ENCODE measurements at regions not wholly inside any gene's neighbourhood (a gene's known extent, or its start where the extent isn't known, plus 50 kb on each side); places are given as distances from the start of the nearest gene placed in this dataset.
A peak's percentile ranks its signal among the peaks of the same experiment; 100 is the strongest.

DNA sequence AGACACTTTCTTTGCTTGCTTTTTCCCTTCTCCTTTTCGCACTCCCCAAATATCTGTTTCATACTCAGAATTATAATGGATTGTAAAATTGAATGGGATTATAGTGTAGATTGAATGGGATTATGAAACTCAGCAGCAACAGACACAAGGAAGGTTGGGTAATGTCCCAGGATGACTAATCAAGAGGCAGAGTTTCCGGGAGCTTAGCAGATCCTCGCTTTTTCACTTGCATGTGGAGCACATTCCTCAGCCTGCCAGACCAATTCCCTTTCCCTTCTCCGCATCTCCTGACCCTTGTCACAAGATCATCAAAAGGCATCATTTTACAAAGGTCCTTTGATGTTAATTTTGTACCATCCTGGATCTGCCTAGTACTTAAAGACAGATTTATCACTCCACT is 55.1 kb upstream of the SLC1A1 start:
- no peak for DNase-seq (ENCODE audit: low read depth, low spot score)

DNA sequence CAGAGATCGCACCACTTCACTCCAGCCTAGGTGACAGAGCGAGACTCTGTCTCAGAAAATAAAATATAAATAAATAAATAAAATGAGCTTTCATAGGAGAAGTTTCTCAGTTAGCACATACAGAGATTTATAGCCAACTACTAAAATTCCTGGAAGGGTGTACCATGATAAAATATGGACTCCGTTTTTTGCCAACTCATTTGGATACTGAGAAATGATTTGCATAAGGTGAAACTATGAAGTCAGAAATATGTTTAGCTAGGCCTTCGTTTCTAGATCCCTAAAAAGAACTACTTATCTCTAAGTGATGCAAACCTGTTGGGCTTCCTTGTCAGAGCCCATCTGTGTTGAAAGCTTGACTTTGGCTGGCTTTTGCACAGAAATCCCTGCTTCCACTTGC is 56.9 kb upstream of the SLC1A1 start:
- no peak for DNase-seq (ENCODE audit: low read depth, low spot score)

DNA sequence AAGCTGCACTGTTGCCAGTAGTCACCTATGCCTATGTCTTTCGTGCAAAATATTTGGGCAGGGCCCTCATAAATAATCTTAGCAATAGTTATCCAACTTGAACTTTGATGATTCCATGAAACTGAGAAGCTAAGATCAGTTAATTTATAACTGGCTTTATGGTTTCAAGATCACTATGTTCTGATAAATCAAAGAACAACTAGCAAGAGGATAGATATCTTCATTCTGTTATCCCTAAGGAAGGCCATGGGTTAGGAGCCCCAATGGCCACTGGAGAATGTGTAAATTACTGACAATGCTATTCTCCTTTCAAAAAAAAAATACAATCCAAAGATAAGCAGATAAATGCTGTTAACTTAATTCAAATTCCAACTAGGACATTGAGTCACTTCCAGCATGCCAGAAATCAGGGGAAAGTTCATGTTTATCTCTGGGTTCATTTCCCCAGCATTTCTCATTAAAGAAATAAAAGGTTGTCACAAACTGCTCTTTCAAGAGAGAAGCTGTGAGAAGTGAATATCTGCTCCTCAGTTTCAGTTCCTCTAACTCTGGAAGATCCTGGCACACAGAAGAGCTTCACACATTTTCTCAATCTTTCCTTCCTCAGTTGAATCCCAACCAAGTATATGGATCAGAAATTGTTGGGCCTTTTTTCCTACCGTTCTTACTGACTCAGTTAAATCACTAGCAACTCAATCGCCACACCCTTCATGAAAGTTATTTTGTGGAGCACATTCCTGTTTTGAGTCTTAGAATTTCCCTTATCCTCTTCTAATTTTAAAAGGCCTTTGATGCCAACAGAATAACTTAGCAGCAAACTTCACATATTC is 59.6 kb upstream of the SLC1A1 start:
- peak; percentile 62 for DNase-seq (ENCODE audit: low read depth, low spot score)

DNA sequence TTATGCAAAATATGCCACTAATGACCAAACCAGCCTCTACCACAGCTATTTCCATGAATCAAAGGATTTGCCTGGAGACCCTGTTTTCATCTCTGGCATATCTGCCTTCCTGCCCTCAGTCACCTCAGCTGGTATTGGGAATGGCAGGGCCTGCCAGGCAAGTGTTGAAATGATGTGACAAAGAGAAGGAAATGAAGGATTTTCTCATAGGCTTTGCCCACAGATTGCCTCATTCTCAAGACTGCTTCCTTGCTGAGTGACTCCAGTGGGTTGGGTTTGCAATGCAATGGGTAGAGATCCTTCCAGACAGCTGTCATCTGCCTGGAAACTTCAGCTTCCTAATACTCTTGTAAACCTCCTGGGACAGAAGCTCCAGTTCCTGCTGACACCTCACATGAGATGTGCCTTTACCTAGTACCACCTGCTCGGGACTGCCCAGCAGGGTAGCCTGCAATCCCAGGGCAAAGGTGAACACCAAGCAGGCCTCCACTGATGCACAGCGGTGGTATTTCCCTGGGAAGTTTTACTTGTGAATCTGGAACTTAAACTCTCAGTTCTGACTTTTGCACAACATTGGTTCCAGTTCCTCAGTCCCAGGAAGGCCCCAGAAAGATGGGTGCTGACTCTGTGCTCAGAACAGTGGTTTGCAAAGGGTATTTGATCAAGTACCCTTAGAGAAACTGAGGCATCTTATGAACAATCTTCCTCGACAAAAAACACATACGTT is 64.8 kb upstream of the SLC1A1 start:
- no peak for DNase-seq (ENCODE audit: low read depth, low spot score)

DNA sequence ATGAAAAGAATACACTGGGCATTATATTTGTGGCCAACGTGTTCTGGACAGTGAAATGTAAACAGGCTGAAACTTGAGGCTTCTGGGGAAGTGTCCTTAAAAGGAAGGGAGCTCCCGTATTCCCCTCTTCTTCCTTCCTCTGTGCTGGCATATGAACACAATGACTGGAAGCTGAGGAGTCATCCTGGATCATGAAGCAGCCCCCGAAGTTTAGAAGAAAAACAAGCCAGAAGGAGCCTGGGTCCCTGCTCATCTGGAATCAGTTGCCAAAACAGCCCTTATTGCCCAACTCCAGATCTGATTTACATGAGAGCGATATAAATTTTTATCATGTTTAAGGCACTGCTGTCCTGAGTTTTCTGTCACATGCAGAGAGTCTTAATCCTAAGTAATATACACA is 65.4 kb upstream of the SLC1A1 start:
- DNase-seq (ENCODE audit: low read depth, low spot score): peak; percentile 72

DNA sequence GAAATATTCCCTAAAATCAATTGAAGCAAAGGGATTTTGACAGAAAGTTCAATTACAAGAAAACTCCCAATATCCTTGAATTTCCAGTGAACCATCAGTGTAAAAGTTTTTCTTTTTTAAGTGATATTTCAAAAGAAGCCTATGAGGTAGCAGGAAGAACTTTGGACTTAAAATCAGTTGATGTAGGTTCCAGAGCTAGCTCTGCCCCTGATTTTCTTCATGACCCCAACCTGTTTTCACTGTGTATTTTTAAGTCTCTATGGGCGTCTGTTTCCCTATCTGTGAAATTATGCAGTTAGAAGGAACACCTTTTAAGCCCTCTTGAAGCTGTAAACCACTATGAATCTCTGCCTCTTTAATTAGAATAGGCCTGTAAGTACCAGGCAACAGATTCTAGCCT is 66.2 kb upstream of the SLC1A1 start:
- DNase-seq (ENCODE audit: low read depth, low spot score): no peak

DNA sequence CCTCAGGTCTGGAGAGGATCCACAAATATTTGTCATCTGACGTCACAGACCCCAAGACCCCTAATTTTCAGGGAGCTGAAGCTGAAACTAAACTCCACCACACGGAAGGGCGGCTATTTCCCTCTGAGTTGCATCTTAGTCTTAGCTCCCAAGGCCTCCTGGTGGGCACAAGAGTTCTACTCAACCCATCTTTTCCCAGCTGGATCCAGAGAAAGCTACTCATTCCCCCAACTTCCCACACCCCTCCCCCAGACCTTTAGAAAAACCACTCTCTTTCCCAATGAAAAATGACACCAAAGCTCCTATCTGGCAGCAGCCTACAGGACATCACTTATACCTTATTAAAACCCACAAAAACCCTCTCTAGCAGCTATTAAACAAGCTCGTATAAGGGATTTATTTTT is 67.1 kb upstream of the SLC1A1 start:
- no peak for DNase-seq (ENCODE audit: low read depth, low spot score)

DNA sequence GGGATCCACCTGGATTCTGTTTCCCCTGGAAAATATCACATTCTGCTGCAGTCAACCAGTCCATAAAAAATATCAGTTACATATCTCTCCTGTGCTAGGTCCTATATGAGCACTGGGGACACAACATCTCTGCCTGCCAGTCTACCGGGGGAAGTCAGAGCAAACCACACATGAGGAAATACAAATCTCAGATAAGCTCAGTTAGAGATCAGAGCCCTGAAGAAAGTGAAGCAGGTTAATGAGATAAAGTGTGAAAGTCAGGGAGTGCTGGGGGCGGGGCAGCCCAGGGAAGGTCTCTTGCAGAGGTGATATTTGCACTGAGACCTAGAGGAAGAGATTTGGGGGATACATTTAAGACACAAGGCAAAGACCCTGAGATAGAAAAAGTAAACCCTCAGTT is 67.8 kb upstream of the SLC1A1 start:
- no peak for DNase-seq (ENCODE audit: low read depth, low spot score)

DNA sequence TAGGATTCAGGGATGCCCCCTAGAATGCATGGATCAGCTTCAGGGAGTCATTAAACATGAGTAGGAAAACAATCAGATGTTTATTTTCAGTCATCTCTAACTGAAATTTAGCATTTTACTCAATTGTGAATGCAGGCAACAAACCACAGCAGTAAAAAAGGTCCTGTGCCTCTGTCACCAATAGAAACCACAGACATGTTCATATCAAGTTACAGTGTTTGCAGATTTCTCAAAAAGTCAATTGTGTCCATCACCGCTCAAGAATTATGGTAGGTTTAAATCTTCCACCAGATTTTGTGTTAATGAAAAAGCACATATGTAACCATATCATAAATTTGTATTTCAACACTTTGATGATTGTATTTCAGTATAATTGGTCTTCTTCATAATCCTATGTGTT is 68.4 kb upstream of the SLC1A1 start:
- no peak for DNase-seq (ENCODE audit: low read depth, low spot score)

DNA sequence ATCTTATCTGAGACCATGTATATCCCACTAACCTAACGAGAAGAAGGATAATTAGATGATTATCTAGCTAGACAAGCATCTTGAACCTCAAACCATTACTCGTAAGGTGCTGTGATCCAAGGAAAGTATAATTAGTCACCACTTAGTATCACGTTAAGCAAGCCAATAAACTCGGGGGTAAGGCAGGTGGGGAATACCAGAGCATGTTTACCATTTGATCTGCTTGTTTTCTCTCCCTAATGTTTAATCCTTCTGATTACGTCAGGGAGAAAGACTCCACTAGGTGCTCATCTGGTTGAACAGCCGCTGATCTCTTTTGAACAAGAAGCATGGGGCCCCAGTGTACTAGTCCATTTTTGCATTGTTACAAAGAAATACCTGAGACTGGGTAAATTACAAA is 69.9 kb upstream of the SLC1A1 start:
- no peak for DNase-seq (ENCODE audit: low read depth, low spot score)

DNA sequence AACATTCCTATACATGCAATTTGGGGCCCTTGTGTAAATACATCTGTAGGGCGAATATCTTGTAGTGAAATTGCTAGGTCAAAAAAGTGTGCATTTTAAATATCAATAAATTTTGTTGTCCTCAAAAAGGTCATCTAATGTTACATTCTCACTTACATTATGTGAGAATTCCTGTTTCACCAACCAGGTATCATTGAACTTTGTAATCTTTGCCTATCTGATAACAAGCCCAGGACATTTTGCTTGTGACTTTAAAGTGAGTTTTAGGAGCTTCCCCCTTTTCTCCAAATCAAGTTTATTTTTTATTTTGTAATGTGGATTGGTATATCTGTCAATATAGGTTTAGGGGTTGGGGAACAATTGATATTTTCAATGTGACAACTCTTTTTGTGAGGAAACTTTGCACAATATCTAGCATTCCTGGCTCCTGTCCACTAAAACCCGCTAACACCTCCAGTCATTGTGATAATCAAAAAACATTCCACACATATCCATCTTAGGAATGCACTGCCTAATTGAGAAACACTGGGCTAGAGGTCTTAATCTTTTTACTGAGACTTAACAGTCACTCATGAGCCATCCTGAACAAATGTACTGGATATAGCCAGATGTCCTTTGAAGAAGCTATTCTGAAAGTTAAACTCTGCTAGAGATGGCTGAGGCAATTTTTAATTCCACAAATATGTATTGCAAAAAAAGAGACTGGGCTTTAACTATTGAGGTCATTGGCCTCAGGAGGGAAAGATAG is 72.5 kb upstream of the SLC1A1 start:
- no peak for DNase-seq (ENCODE audit: low read depth, low spot score)

DNA sequence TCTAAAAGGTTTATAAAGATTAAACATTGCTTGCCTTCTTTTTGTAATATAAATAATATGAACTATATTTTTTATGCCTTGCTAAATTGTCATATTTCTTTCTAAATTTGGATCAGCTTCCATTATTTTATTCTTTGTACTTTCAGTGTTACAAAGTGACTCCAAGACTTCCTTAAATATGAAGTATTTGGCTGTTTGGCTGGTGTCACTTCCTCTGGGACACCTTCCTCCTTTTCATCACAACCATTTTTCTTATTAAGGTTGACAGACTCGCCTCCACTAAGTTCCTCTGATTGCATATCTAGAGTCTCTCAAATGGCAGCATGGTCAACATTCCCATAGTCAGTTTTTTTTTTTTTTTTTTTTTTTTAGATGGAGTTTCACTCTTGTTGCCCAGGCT is 73.8 kb upstream of the SLC1A1 start:
- no peak for DNase-seq (ENCODE audit: low read depth, low spot score)

DNA sequence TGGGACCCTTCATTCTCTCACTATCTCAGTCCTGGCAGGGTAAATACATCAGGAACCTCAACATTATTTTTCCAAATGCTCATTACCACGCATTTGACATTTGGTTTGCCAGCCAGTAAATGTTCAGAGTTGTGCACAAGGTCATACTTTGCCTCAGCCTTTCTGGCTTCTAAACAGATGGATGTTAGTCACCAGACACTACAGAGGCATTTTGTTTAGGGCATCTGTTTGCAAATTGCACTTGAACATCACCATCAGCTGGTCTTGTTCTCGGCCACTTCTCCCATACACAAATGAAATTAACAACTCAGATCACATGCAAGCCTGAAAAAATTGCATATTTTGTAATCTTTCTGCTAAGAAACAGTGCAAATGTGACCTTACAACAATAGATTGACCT is 75.0 kb upstream of the SLC1A1 start:
- no peak for DNase-seq (ENCODE audit: low read depth, low spot score)

DNA sequence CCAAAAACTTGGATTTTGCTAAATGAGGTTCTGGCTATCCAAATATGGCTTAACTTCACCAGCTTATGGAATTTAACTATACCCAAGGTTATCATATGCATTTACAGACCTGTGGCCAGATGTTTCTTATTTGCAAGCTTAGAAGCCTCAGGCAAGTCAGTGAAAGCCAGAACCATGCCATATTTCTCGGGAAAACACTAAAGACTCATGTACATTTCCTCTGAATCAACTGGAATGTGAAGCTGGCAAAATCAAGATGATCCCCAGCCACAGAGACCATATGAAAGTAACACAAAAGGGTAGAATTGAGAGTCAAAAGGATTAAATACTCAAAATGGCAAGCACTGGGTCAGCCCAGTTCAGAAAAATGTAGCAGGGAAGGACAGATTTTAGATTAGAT is 76.4 kb upstream of the SLC1A1 start:
- no peak for DNase-seq (ENCODE audit: low read depth, low spot score)

DNA sequence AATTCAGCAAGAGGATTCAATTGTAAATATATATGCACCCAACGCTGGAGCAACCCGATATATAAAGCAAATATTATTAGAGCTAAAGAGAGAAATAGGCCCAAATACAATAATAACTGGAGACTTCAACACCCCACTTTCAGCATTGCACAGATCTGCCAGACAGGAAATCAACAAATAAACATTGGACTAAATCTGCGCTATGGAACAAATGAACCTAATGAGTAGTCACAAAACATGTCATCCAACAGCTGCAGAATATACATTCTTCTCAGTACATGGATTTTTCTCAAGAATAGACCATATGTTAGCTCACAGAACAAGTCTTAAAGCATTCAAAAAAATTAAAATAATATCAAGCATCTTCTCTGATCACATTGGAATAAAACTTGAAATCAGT is 86.1 kb upstream of the SLC1A1 start:
- DNase-seq (ENCODE audit: low read depth, low spot score): no peak

DNA sequence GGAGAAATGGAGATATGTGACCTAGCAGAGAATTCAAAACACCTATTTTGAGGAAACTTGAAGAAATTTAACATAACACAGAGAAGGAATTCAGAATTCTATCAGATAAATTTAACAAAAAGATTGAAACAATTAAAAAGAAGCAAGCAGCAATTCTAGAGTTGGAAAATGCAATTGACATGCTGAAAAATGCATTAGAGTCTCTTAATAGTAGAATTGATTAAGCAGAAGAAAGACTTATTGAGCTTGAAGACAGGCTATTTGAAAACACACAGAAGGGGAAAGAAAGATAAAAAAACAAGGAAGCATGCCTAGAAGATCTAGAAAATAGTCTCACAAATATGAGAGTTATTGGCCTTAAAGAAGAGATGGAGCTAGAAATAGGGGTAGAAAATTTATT is 87.8 kb upstream of the SLC1A1 start:
- no peak for DNase-seq (ENCODE audit: low read depth, low spot score)

DNA sequence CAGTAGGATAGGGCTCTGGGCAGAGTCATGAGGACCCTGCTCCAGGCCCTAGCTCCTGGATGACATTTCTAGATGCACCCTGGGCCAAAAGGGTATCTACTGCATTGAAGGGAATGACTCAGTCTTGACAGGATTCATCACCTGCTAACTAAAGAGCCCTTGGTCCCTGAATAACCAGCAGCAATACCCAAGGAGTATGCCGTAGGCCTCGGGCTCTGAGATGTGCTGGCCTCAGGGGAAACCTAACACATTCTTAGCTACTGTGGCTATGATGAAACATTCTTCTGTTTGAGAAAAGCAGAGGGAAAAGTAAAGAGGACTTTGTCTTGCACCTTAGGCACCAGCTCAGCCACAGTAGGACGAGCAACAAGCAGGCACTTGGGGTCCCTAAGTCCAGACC is 89.5 kb upstream of the SLC1A1 start:
- DNase-seq (ENCODE audit: low read depth, low spot score): no peak

DNA sequence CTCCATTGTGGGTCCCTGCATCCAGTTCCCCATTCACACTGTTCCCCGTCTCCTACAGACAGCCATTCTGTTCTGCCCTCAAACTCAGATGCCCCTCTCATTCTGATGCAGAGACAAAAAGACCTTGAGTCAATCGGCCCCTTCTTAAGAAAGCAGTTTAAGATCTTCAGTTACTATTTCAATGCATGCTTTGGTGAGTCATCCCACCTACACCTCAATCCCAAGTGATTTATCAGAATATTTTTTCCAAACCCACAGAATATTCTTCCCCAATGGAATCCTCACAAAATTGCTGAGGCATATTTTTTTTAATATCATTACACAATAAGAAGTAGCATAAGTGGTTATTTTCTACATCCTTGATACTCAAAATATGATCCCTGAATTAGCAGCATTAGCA is 92.4 kb upstream of the SLC1A1 start:
- no peak for DNase-seq (ENCODE audit: low read depth, low spot score)

DNA sequence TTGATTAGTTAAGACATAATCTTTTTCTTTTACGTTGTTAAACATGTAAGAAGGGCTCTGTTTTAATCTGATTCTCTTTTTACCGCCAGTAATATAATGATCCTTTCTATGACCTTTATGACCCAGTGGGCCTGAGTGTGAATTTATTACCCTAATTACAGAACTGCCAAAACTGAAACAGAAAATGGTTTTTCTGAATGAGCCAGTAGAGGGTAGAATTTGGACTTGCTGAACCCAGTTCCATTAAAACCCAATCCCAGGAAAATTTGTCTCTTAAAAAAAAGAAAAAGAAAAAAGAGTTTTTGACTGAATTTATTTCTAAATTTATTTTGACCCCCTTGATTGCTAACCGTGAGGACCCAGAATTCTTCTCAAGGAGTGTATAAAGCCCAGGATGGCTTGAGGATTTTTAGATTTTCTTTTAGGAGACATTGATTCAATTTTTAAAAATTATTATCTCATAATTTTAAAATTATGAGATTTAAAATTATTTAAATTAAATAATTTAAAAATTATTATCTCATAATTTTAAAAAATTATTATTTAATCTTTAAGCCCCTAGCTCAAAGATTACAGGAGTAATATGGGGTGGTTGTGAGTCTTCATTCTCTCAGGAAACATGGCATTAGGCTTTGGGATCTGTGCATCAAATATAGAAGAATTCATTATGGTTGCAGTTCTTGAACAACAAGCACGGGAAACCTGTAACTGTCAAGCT is 94.1 kb upstream of the GLIS3 start:
- no peak for DNase-seq (ENCODE audit: low read depth, low spot score)

DNA sequence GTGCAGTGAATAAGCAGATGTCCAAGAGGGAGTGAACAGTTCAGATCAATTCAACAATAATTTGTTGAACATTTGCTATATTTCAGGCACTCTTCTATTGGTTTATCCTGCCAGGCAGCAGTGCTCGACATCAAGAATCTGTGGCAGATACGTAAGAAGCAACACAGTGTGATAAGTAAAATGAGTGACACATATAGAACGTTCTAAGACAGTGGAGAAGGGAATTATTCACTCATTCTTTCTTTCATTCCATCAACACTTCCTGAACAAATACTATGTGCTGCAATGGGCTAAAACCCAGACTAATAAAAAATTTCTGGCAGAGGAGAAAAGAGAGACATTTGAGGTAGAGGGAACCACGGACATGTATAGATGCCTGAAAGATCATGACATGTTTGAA is 89.9 kb upstream of the GLIS3 start:
- no peak for DNase-seq (ENCODE audit: low read depth, low spot score)

DNA sequence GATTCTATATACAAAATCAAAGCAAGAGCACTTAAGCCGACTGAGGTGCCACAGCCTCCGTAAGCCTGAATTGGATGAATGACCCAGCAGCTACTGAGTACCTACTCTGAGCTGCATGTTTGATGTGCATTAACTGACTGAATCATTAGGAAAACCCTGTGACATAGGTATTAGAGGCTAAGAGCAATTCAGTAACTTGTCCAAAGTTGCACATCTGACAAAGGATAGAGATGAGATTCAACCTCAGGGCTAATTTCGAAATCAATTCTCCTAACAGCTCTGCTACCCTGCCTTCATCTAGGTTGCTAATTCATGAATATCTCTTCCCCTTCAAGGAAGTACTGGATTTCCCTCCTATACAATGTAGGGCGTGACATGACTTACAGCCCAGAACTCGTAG is 89.1 kb upstream of the GLIS3 start:
- no peak for DNase-seq (ENCODE audit: low read depth, low spot score)

DNA sequence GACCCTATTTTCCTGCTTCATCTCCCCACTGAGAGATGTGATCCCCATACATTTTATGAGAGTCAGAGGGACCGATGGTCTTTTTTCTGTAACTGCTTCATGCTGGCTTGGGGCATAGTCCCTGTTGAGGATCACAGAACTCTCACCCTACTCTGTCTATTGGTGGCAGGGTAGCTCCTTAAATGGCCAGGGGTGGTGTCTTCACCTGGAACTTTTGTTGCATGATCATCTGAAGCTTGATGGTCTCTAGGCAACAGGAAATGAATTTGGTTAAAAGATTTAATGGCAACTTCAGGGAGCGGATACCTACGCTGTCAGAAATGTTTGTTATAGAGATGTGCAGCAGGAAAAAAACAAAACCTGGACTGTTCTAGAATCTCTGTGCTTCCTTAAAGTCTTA is 87.0 kb upstream of the GLIS3 start:
- no peak for DNase-seq (ENCODE audit: low read depth, low spot score)
